ENCODE measurements at regions not wholly inside any gene's neighbourhood (a gene's known extent, or its start where the extent isn't known, plus 50 kb on each side); places are given as distances from the start of the nearest gene placed in this dataset.

DNA sequence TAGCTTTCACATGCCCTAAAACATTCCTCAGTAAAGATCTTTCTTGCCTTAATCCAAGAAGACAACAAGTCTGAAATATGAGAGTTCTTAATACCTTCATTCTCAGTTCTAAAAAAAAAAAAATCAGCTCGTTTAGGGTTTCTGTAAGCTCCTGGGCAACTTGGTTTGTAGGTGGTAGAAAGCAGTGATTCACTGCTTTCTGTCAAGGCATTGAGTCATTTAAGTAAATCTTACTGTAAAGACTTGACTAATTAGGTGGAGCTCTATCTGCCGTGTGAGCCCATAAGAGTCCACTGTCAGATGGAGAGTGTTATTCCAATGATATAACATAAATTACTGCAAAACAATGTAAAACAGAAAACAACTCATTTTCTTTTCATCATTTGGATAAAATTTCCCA, 56.1 kb upstream of the MAST4 start:
- H3K4me3 ChIP-seq (ENCODE audit: low read depth, low read length), result no peak overlapping the region
- TF ChIP-seq, protein P1, sequence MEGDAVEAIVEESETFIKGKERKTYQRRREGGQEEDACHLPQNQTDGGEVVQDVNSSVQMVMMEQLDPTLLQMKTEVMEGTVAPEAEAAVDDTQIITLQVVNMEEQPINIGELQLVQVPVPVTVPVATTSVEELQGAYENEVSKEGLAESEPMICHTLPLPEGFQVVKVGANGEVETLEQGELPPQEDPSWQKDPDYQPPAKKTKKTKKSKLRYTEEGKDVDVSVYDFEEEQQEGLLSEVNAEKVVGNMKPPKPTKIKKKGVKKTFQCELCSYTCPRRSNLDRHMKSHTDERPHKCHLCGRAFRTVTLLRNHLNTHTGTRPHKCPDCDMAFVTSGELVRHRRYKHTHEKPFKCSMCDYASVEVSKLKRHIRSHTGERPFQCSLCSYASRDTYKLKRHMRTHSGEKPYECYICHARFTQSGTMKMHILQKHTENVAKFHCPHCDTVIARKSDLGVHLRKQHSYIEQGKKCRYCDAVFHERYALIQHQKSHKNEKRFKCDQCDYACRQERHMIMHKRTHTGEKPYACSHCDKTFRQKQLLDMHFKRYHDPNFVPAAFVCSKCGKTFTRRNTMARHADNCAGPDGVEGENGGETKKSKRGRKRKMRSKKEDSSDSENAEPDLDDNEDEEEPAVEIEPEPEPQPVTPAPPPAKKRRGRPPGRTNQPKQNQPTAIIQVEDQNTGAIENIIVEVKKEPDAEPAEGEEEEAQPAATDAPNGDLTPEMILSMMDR (IDR thresholded peaks at IDR 0.05; ENCODE audit: low read depth, low read length), result no peak
- no peaks in the 10 kb centered on the region for H3K9me3 ChIP-seq (ENCODE audit: control insufficient read depth, insufficient read depth, low read length)
- H3K27ac ChIP-seq (ENCODE audit: low read depth, low read length), result no peak overlapping the region
- no peak for DNase-seq (ENCODE audit: low read depth, low spot score)
- POLR2A ChIA-PET, result no interaction called here
- H3K27me3 ChIP-seq (ENCODE audit: control insufficient read depth, insufficient read depth, low read length), result no peaks in the 10 kb centered on the region
- CTCF ChIA-PET, result no interaction called here

DNA sequence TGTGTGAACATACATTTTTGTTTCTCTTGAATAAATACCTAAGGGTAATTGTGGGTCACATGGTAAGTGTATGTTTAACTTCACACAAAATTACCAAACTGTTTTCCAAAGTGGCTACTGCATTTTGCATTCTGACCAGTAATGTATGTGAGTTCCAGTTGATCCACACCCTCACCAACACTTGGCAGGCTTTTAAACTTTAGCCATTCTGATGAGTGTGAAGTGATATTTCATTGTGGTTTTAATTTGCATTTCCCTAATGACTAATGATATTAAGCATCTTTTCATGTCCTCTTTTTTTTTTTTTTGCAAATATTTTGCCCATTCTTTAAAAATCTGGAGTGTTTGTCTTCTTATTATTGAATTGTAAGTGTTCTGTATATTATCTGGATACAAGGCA, 53.5 kb upstream of the MAST4 start:
- TF ChIP-seq, protein P1 (IDR thresholded peaks at IDR 0.05; ENCODE audit: low read depth, low read length), result no peak
- H3K27me3 ChIP-seq (ENCODE audit: control insufficient read depth, insufficient read depth, low read length), result no peaks in the 10 kb centered on the region
- H3K27ac ChIP-seq (ENCODE audit: low read depth, low read length), result no peak overlapping the region
- H3K4me3 ChIP-seq (ENCODE audit: low read depth, low read length), result no peak overlapping the region
- CTCF ChIA-PET, result no interaction called here
- H3K9me3 ChIP-seq (ENCODE audit: control insufficient read depth, insufficient read depth, low read length), result no peaks in the 10 kb centered on the region
- no peak for DNase-seq (ENCODE audit: low read depth, low spot score)
- POLR2A ChIA-PET, result no interaction called here

Data from AG04450 (cell line).